WTC11 (cell line): ENCODE measurements at regions not wholly inside any gene's neighbourhood (a gene's known extent, or its start where the extent isn't known, plus 50 kb on each side); places are given as distances from the start of the nearest gene placed in this dataset.
A peak's percentile ranks its signal among the peaks of the same experiment; 100 is the strongest.

Experiments used
- ATAC-seq: fragments of 200-7000 bp; cut with Tn5 transposase; 2 replicates; pipeline ENCODE4 v1.10.0; 2021; ENCODE audit warnings: mild to moderate bottlenecking, moderate library complexity
- CTCF ChIA-PET: fragments of 300-600 bp; sonication (Branson Sonifier 250); formaldehyde crosslinking; loops from one replicate; lab custom pipeline; 2021; ENCODE audit warnings: antibody characterized with exemption; lab: Charles Lee
- POLR2A ChIA-PET: fragments of 350-600 bp; sonication (Branson Sonifier 250); formaldehyde crosslinking; loops from one replicate; lab custom pipeline; 2021; ENCODE audit warnings: antibody characterized with exemption; lab: Charles Lee
- DNase-seq: peaks from one replicate; pipeline ENCODE4 v3.0.0; 2021; ENCODE audit warnings: low spot score
- H3K27ac Mint-ChIP-seq: 2 replicates; pipeline ENCODE4 v1.8.0; 2021; ENCODE audit warnings: mixed read lengths
- H3K27me3 Mint-ChIP-seq: 2 replicates; pipeline ENCODE4 v1.8.0; 2021; ENCODE audit warnings: low read depth, mild to moderate bottlenecking, moderate library complexity, mixed read lengths
- H3K36me3 Mint-ChIP-seq: 2 replicates; pipeline ENCODE4 v1.8.0; 2021; ENCODE audit warnings: mixed read lengths
- H3K4me1 Mint-ChIP-seq: 2 replicates; pipeline ENCODE4 v1.8.0; 2022; ENCODE audit warnings: mixed read lengths
- H3K4me3 Mint-ChIP-seq: 2 replicates; pipeline ENCODE4 v1.8.0; 2021; ENCODE audit warnings: mild to moderate bottlenecking, moderate library complexity, mixed read lengths
- H3K9me3 Mint-ChIP-seq: 2 replicates; pipeline ENCODE4 v1.8.0; 2021; ENCODE audit warnings: mixed read lengths
- CBFB ChIP-seq: sonication (generic); formaldehyde crosslinking; IDR thresholded peaks from 2 replicates; pipeline ENCODE4 v1.8.1; 2022; ENCODE audit warnings: mild to moderate bottlenecking, low read depth, missing genetic modification reagents
- EMX1 ChIP-seq: fragments of 250-450 bp; sonication (Bioruptor Pico); IDR thresholded peaks from 2 replicates; pipeline ENCODE4 v1.8.0; 2021; ENCODE audit warnings: mild to moderate bottlenecking
- IRF2 ChIP-seq: sonication (generic); formaldehyde crosslinking; IDR thresholded peaks from 2 replicates; pipeline ENCODE4 v1.8.0; 2022; ENCODE audit warnings: low read depth, missing genetic modification reagents, borderline replicate concordance
- JAZF1 ChIP-seq: fragments of 250-450 bp; sonication (Bioruptor Pico); IDR thresholded peaks from 2 replicates; pipeline ENCODE4 v1.9.0; 2021; ENCODE audit warnings: moderate library complexity, mild to moderate bottlenecking, inconsistent platforms
- JUN ChIP-seq: sonication (generic); formaldehyde crosslinking; IDR thresholded peaks from 2 replicates; pipeline ENCODE4 v1.8.0; 2023; ENCODE audit warnings: mild to moderate bottlenecking, missing genetic modification reagents
- KAT7 ChIP-seq: sonication (generic); formaldehyde crosslinking; IDR thresholded peaks from 2 replicates; pipeline ENCODE4 v1.8.1; 2023; ENCODE audit warnings: missing genetic modification reagents, mild to moderate bottlenecking, borderline replicate concordance
- PRDM15 ChIP-seq: sonication (generic); formaldehyde crosslinking; IDR thresholded peaks from 2 replicates; pipeline ENCODE4 v1.8.0; 2022; ENCODE audit warnings: missing genetic modification reagents
- PRRX2 ChIP-seq: fragments of 250-450 bp; sonication (Bioruptor Pico); IDR thresholded peaks from 2 replicates; pipeline ENCODE4 v1.8.0; 2021; ENCODE audit warnings: mild to moderate bottlenecking
- RORB ChIP-seq: fragments of 250-450 bp; sonication (Bioruptor Pico); IDR thresholded peaks from 2 replicates; pipeline ENCODE4 v1.9.0; 2021; ENCODE audit warnings: mild to moderate bottlenecking
- SMAD3 ChIP-seq: sonication (generic); formaldehyde crosslinking; IDR thresholded peaks from 2 replicates; pipeline ENCODE4 v1.8.0; 2022; ENCODE audit warnings: missing genetic modification reagents, mild to moderate bottlenecking, borderline replicate concordance
- SOX15 ChIP-seq: fragments of 250-450 bp; sonication (Bioruptor Pico); IDR thresholded peaks from 2 replicates; pipeline ENCODE4 v1.9.0; 2021; ENCODE audit warnings: mild to moderate bottlenecking
- SP1 ChIP-seq: sonication (generic); formaldehyde crosslinking; conservative IDR thresholded peaks from 2 replicates; pipeline ENCODE4 v1.8.1; 2022; ENCODE audit warnings: missing genetic modification reagents
- TCF7 ChIP-seq: sonication (generic); formaldehyde crosslinking; IDR thresholded peaks from 2 replicates; pipeline ENCODE4 v1.8.0; 2022; ENCODE audit warnings: mild to moderate bottlenecking, low read depth, missing genetic modification reagents, moderate library complexity
- TEAD1 ChIP-seq: sonication (generic); formaldehyde crosslinking; IDR thresholded peaks from 2 replicates; pipeline ENCODE4 v1.8.0; 2022; ENCODE audit warnings: mild to moderate bottlenecking, missing genetic modification reagents
- TEAD4 ChIP-seq: sonication (generic); formaldehyde crosslinking; IDR thresholded peaks from 2 replicates; pipeline ENCODE4 v1.8.0; 2022; ENCODE audit warnings: mild to moderate bottlenecking, missing genetic modification reagents
- ZBTB21 ChIP-seq: sonication (generic); formaldehyde crosslinking; IDR thresholded peaks from 2 replicates; pipeline ENCODE4 v1.8.1; 2023; ENCODE audit warnings: mild to moderate bottlenecking, missing genetic modification reagents, borderline replicate concordance
- ZNF416 ChIP-seq: fragments of 250-450 bp; sonication (Bioruptor Pico); IDR thresholded peaks from 2 replicates; pipeline ENCODE4 v1.9.0; 2021; ENCODE audit warnings: mild to moderate bottlenecking, inconsistent platforms
- ZNF423 ChIP-seq: fragments of 250-450 bp; sonication (Bioruptor Pico); IDR thresholded peaks from 2 replicates; pipeline ENCODE4 v2.1.2; 2022; ENCODE audit warnings: mild to moderate bottlenecking, moderate library complexity
- TF ChIP-seq, protein P1 (sequence below): sonication (generic); formaldehyde crosslinking; IDR thresholded peaks from 2 replicates; pipeline ENCODE4 v1.8.1; 2023; ENCODE audit warnings: mild to moderate bottlenecking, missing genetic modification reagents
- TF ChIP-seq, protein P2 (sequence below): sonication (generic); formaldehyde crosslinking; IDR thresholded peaks from 2 replicates; pipeline ENCODE4 v1.8.1; 2022; ENCODE audit warnings: missing genetic modification reagents, borderline replicate concordance
- TF ChIP-seq, protein P3 (sequence below): sonication (generic); formaldehyde crosslinking; IDR thresholded peaks from 2 replicates; pipeline ENCODE4 v1.8.1; 2022; ENCODE audit warnings: mild to moderate bottlenecking, missing genetic modification reagents, moderate library complexity, borderline replicate concordance

GRCh38 chr18:28594034-28594433, 417.1 kb upstream of the CDH2 start:
- H3K4me1 Mint-ChIP-seq, result no peaks in the 10 kb centered on the region
- no peak for TF ChIP-seq ZNF423 (CRISPR knock-in tag)
- TF ChIP-seq RORB (CRISPR knock-in tag), result no peak
- TF ChIP-seq JUN (CRISPR knock-in tag), result no peak
- no peak for TF ChIP-seq KAT7 (CRISPR knock-in tag)
- TF ChIP-seq PRDM15 (CRISPR knock-in tag), result no peak
- TF ChIP-seq TCF7 (CRISPR knock-in tag), result no peak
- no peak for TF ChIP-seq TEAD1 (CRISPR knock-in tag)
- TF ChIP-seq SP1, result no peak
- no peak for TF ChIP-seq ZBTB21
- TF ChIP-seq SOX15 (CRISPR knock-in tag), result no peak
- CTCF ChIA-PET, result interaction anchor here (1.6 kb wide), 1 partner anchor 9 kb away, joined by 4 read pairs; no protein-coding TSS in a partner anchor
- H3K27ac Mint-ChIP-seq, result no peak overlapping the region
- POLR2A ChIA-PET, result no interaction called here
- H3K9me3 Mint-ChIP-seq, result peaks cover 12% of the 10 kb centered on the region
- DNase-seq, result no peak
- peaks cover 3% of the 10 kb centered on the region for H3K36me3 Mint-ChIP-seq
- no peaks in the 10 kb centered on the region for H3K27me3 Mint-ChIP-seq
- no peak for ATAC-seq
- H3K4me3 Mint-ChIP-seq, result no peak overlapping the region

GRCh38 chr18:28588884-28589549, 412.1 kb upstream of the CDH2 start:
- no peaks in the 10 kb centered on the region for H3K27me3 Mint-ChIP-seq
- peaks cover 9% of the 10 kb centered on the region for H3K4me1 Mint-ChIP-seq
- TF ChIP-seq ZNF416 (CRISPR knock-in tag), result no peak
- TF ChIP-seq IRF2 (CRISPR knock-in tag), result no peak
- TF ChIP-seq, protein P1, sequence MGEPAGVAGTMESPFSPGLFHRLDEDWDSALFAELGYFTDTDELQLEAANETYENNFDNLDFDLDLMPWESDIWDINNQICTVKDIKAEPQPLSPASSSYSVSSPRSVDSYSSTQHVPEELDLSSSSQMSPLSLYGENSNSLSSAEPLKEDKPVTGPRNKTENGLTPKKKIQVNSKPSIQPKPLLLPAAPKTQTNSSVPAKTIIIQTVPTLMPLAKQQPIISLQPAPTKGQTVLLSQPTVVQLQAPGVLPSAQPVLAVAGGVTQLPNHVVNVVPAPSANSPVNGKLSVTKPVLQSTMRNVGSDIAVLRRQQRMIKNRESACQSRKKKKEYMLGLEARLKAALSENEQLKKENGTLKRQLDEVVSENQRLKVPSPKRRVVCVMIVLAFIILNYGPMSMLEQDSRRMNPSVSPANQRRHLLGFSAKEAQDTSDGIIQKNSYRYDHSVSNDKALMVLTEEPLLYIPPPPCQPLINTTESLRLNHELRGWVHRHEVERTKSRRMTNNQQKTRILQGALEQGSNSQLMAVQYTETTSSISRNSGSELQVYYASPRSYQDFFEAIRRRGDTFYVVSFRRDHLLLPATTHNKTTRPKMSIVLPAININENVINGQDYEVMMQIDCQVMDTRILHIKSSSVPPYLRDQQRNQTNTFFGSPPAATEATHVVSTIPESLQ (CRISPR knock-in tag), result no peak
- TF ChIP-seq, protein P2, sequence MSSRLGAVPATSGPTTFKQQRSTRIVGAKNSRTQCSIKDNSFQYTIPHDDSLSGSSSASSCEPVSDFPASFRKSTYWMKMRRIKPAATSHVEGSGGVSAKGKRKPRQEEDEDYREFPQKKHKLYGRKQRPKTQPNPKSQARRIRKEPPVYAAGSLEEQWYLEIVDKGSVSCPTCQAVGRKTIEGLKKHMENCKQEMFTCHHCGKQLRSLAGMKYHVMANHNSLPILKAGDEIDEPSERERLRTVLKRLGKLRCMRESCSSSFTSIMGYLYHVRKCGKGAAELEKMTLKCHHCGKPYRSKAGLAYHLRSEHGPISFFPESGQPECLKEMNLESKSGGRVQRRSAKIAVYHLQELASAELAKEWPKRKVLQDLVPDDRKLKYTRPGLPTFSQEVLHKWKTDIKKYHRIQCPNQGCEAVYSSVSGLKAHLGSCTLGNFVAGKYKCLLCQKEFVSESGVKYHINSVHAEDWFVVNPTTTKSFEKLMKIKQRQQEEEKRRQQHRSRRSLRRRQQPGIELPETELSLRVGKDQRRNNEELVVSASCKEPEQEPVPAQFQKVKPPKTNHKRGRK (CRISPR knock-in tag), result no peak
- TF ChIP-seq SP1, result no peak
- no peak for TF ChIP-seq CBFB
- no peak for TF ChIP-seq TEAD4
- ChIA-PET CTCF (no interaction called here), POLR2A (no interaction called here)
- no peak overlapping the region for H3K27ac Mint-ChIP-seq
- H3K9me3 Mint-ChIP-seq, result no peaks in the 10 kb centered on the region
- ATAC-seq, result no peak
- no peak overlapping the region for H3K4me3 Mint-ChIP-seq
- no peaks in the 10 kb centered on the region for H3K36me3 Mint-ChIP-seq
- no peak for DNase-seq

- ChIA-PET POLR2A (no interaction called here), CTCF (interaction anchor here (0.7 kb wide), 1 partner anchor 8 kb away, joined by 4 read pairs; no protein-coding TSS in a partner anchor)
- DNase-seq (peak; percentile 17), ATAC-seq (peak; percentile 94)
- H3K4me3 Mint-ChIP-seq, result no peak overlapping the region
- H3K4me1 Mint-ChIP-seq, result peaks cover 23% of the 10 kb centered on the region
- no peaks in the 10 kb centered on the region for H3K27me3 Mint-ChIP-seq
- no peaks in the 10 kb centered on the region for H3K36me3 Mint-ChIP-seq
- H3K9me3 Mint-ChIP-seq, result no peaks in the 10 kb centered on the region
- peak overlapping the region; percentile 72; the same call in 1 of the 2 replicates for H3K27ac Mint-ChIP-seq
- TF ChIP-seq EMX1 (CRISPR knock-in tag) (no peak), PRRX2 (CRISPR knock-in tag) (no peak), PRDM15 (CRISPR knock-in tag) (no peak), JAZF1 (no peak), SMAD3 (CRISPR knock-in tag) (no peak)
- TF ChIP-seq, protein P3, sequence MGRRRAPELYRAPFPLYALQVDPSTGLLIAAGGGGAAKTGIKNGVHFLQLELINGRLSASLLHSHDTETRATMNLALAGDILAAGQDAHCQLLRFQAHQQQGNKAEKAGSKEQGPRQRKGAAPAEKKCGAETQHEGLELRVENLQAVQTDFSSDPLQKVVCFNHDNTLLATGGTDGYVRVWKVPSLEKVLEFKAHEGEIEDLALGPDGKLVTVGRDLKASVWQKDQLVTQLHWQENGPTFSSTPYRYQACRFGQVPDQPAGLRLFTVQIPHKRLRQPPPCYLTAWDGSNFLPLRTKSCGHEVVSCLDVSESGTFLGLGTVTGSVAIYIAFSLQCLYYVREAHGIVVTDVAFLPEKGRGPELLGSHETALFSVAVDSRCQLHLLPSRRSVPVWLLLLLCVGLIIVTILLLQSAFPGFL, result no peak
These were observed 407.8 kb upstream of the CDH2 start for GRCh38 chr18:28584731-28585130.
